Activated T-helper 2 cell treated with anti-CD3 and anti-CD28 coated beads, Interferon-gamma antibody, Interleukin-2, Interleukin-4, amounts not matched to agents 10 μg/mL and 5 μg/mL and 100 μg/mL, durations not matched to agents 14 hours and 24 hours and 36 hours (primary cell): ENCODE measurements at regions not wholly inside any gene's neighbourhood (a gene's known extent, or its start where the extent isn't known, plus 50 kb on each side); places are given as distances from the start of the nearest gene placed in this dataset.

ENCODE experiments used
- DNase-seq: peaks from one replicate; pipeline ENCODE4 v3.0.0; 2021; ENCODE audit warnings: low spot score
- H3K27ac Mint-ChIP-seq: one replicate; pipeline ENCODE4 v1.8.0; 2021; ENCODE audit warnings: mixed read lengths
- H3K27me3 Mint-ChIP-seq: one replicate; pipeline ENCODE4 v1.8.0; 2021; ENCODE audit warnings: low read depth, mixed read lengths
- H3K36me3 Mint-ChIP-seq: one replicate; pipeline ENCODE4 v1.8.0; 2021; ENCODE audit warnings: low read depth, mixed read lengths
- H3K4me1 Mint-ChIP-seq: one replicate; pipeline ENCODE4 v1.8.0; 2021; ENCODE audit warnings: low read depth, mixed read lengths
- H3K4me3 Mint-ChIP-seq: one replicate; pipeline ENCODE4 v1.8.0; 2021; ENCODE audit warnings: low read depth, mild to moderate bottlenecking, moderate library complexity, mixed read lengths
- H3K9me3 Mint-ChIP-seq: one replicate; pipeline ENCODE4 v1.8.0; 2021; ENCODE audit warnings: mixed read lengths
- intact Hi-C: fragments of 100-400 bp; cut with micrococcal nuclease; formaldehyde crosslinking; loops from one replicate; pipeline ENCODE4 v1.15.1; 2023

GRCh38 chr12:125888921-125889320 is 823.7 kb downstream of the AACS start:
- Mint-ChIP-seq H3K27me3 (no peaks in the 10 kb centered on the region), H3K27ac (no peak overlapping the region), H3K36me3 (no peaks in the 10 kb centered on the region), H3K4me3 (no peak overlapping the region), H3K9me3 (peaks cover 18% of the 10 kb centered on the region), H3K4me1 (no peaks in the 10 kb centered on the region)
- no peak for DNase-seq
- intact Hi-C loops: no loop called here

GRCh38 chr12:125889742-125890141 is 824.5 kb downstream of the AACS start:
- H3K36me3 Mint-ChIP-seq: no peaks in the 10 kb centered on the region

GRCh38 chr12:125890366-125890905 is 825.2 kb downstream of the AACS start:
- Mint-ChIP-seq H3K27ac (no peak overlapping the region), H3K4me3 (no peak overlapping the region), H3K4me1 (no peaks in the 10 kb centered on the region), H3K27me3 (no peaks in the 10 kb centered on the region), H3K9me3 (peaks cover 8% of the 10 kb centered on the region), H3K36me3 (no peaks in the 10 kb centered on the region)
- no peak for DNase-seq
- intact Hi-C loops: no loop called here

More at GRCh38 chr12:125889742-125890141, 824.5 kb downstream of the AACS start:
- no peak for DNase-seq
- H3K27me3 Mint-ChIP-seq: no peaks in the 10 kb centered on the region
- peaks cover 13% of the 10 kb centered on the region for H3K9me3 Mint-ChIP-seq
- H3K27ac Mint-ChIP-seq: no peak overlapping the region
- H3K4me1 Mint-ChIP-seq: no peaks in the 10 kb centered on the region
- intact Hi-C loops: no loop called here
- no peak overlapping the region for H3K4me3 Mint-ChIP-seq

GRCh38 chr12:125890971-125891370 is 825.7 kb downstream of the AACS start:
- no peaks in the 10 kb centered on the region for H3K36me3 Mint-ChIP-seq
- H3K4me1 Mint-ChIP-seq: no peaks in the 10 kb centered on the region
- H3K27me3 Mint-ChIP-seq: no peaks in the 10 kb centered on the region
- intact Hi-C loops: no loop called here
- H3K9me3 Mint-ChIP-seq: peaks cover 6% of the 10 kb centered on the region
- H3K4me3 Mint-ChIP-seq: no peak overlapping the region
- no peak overlapping the region for H3K27ac Mint-ChIP-seq
- no peak for DNase-seq

GRCh38 chr12:125892276-125892675 is 827.0 kb downstream of the AACS start:
- Mint-ChIP-seq H3K36me3 (no peaks in the 10 kb centered on the region), H3K27ac (no peak overlapping the region), H3K27me3 (no peaks in the 10 kb centered on the region), H3K4me3 (no peak overlapping the region), H3K4me1 (no peaks in the 10 kb centered on the region), H3K9me3 (peaks cover 4% of the 10 kb centered on the region)
- DNase-seq: no peak
- intact Hi-C loops: no loop called here

- Mint-ChIP-seq H3K9me3 (peaks cover 11% of the 10 kb centered on the region), H3K27ac (no peak overlapping the region)
- intact Hi-C loops: no loop called here
Measured at GRCh38 chr12:125902991-125903390, 837.8 kb downstream of the AACS start.

GRCh38 chr12:125907351-125907750 is 842.1 kb downstream of the AACS start:
- Mint-ChIP-seq H3K9me3 (peaks cover 19% of the 10 kb centered on the region), H3K36me3 (no peaks in the 10 kb centered on the region), H3K4me3 (no peak overlapping the region), H3K4me1 (no peaks in the 10 kb centered on the region), H3K27ac (no peak overlapping the region), H3K27me3 (no peaks in the 10 kb centered on the region)
- intact Hi-C loops: no loop called here
- no peak for DNase-seq

More at GRCh38 chr12:125902991-125903390, 837.8 kb downstream of the AACS start:
- H3K27me3 Mint-ChIP-seq: no peaks in the 10 kb centered on the region
- DNase-seq: no peak
- no peak overlapping the region for H3K4me3 Mint-ChIP-seq
- H3K36me3 Mint-ChIP-seq: no peaks in the 10 kb centered on the region
- no peaks in the 10 kb centered on the region for H3K4me1 Mint-ChIP-seq

GRCh38 chr12:125919856-125920470 is 854.7 kb downstream of the AACS start:
- intact Hi-C loops: no loop called here
- Mint-ChIP-seq H3K4me1 (no peaks in the 10 kb centered on the region), H3K27me3 (no peaks in the 10 kb centered on the region), H3K4me3 (no peak overlapping the region), H3K36me3 (no peaks in the 10 kb centered on the region), H3K9me3 (peaks cover 12% of the 10 kb centered on the region), H3K27ac (no peak overlapping the region)
- no peak for DNase-seq

- Mint-ChIP-seq H3K4me1 (no peaks in the 10 kb centered on the region), H3K4me3 (no peak overlapping the region), H3K36me3 (no peaks in the 10 kb centered on the region), H3K27me3 (no peaks in the 10 kb centered on the region), H3K27ac (no peak overlapping the region), H3K9me3 (peaks cover 12% of the 10 kb centered on the region)
- intact Hi-C loops: no loop called here
- DNase-seq: no peak
Measured at GRCh38 chr12:125922330-125922729, 857.1 kb downstream of the AACS start.

GRCh38 chr12:125936502-125936901 is 871.3 kb downstream of the AACS start:
- Mint-ChIP-seq H3K4me1 (no peaks in the 10 kb centered on the region), H3K9me3 (peaks cover 4% of the 10 kb centered on the region), H3K27me3 (no peaks in the 10 kb centered on the region), H3K36me3 (no peaks in the 10 kb centered on the region), H3K27ac (no peak overlapping the region), H3K4me3 (no peak overlapping the region)
- intact Hi-C loops: no loop called here
- no peak for DNase-seq

GRCh38 chr12:125944446-125944845 is 879.2 kb downstream of the AACS start:
- H3K27me3 Mint-ChIP-seq: no peaks in the 10 kb centered on the region
- H3K27ac Mint-ChIP-seq: no peak overlapping the region
- no peaks in the 10 kb centered on the region for H3K36me3 Mint-ChIP-seq
- intact Hi-C loops: no loop called here
- H3K4me3 Mint-ChIP-seq: no peak overlapping the region
- DNase-seq: no peak
- H3K9me3 Mint-ChIP-seq: no peaks in the 10 kb centered on the region
- no peaks in the 10 kb centered on the region for H3K4me1 Mint-ChIP-seq

- Mint-ChIP-seq H3K9me3 (peaks cover 8% of the 10 kb centered on the region), H3K4me3 (no peak overlapping the region), H3K36me3 (no peaks in the 10 kb centered on the region), H3K4me1 (no peaks in the 10 kb centered on the region), H3K27ac (no peak overlapping the region), H3K27me3 (no peaks in the 10 kb centered on the region)
- intact Hi-C loops: no loop called here
- DNase-seq: no peak
Measured at GRCh38 chr12:125949471-125949870, 884.2 kb downstream of the AACS start.

- intact Hi-C loops: no loop called here
- Mint-ChIP-seq H3K27ac (no peak overlapping the region), H3K4me3 (no peak overlapping the region), H3K9me3 (peaks cover 32% of the 10 kb centered on the region), H3K4me1 (no peaks in the 10 kb centered on the region), H3K36me3 (no peaks in the 10 kb centered on the region), H3K27me3 (no peaks in the 10 kb centered on the region)
- no peak for DNase-seq
Measured at GRCh38 chr12:125954362-125954761, 889.1 kb downstream of the AACS start.

GRCh38 chr12:125956186-125956585 is 891.0 kb downstream of the AACS start:
- H3K36me3 Mint-ChIP-seq: no peaks in the 10 kb centered on the region
- DNase-seq: no peak
- H3K27ac Mint-ChIP-seq: no peak overlapping the region
- H3K4me1 Mint-ChIP-seq: no peaks in the 10 kb centered on the region
- peaks cover 49% of the 10 kb centered on the region for H3K9me3 Mint-ChIP-seq
- H3K4me3 Mint-ChIP-seq: no peak overlapping the region
- no peaks in the 10 kb centered on the region for H3K27me3 Mint-ChIP-seq
- intact Hi-C loops: no loop called here
